LNCaP clone FGC (cell line): ENCODE measurements at regions not wholly inside any gene's neighbourhood (a gene's known extent, or its start where the extent isn't known, plus 50 kb on each side); places are given as distances from the start of the nearest gene placed in this dataset.

Experiments used
- DNase-seq: peaks from one replicate; pipeline ENCODE4 v3.0.0-alpha.2; 2011; ENCODE audit warnings: low read depth
- H3K4me3 ChIP-seq: 2 replicates; pipeline ENCODE4 v1.5.1; 2011; ENCODE audit warnings: mild to moderate bottlenecking, low read depth, low read length, control low read depth
- CTCF ChIP-seq: IDR thresholded peaks from 2 replicates; pipeline ENCODE4 v1.5.1; 2012; ENCODE audit warnings: mild to moderate bottlenecking; ENCODE audit not compliant: control insufficient read depth, insufficient read depth; ENCODE audit errors: extremely low read depth

DNA sequence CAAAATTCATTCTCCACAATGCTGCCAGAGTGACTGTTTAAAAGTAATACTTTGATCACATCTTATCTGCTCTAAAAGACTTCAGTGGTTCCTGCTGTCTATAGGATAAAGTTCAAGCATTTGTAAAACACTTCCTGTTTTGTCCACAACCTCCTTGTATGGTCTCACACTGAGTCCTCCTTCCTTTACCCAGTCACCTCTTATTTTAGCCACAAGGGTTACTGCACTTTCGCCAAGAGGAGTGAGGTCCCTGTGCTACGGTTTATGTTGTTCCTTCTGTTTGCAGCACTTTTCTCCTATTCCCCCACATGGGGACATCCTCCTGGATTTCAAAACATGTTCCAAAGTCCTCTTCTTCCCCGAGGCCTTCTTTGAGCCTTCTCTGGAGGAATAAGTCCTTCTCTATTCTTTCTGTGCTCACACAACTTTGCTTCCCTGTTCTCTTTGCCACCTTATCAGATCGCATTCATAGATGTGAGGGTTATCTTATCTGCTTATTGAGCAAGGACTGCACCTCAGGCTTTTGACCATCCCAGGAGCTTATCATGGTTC, 112.2 kb upstream of the NABP1 start:
- TF ChIP-seq CTCF, result no peak
- no peak for DNase-seq
- H3K4me3 ChIP-seq, result no peak overlapping the region

- TF ChIP-seq CTCF, result peak; percentile 76
- H3K4me3 ChIP-seq, result no peak overlapping the region
- DNase-seq, result peak; percentile 4
Measured at GRCh38 chr2:191566344-191566743, 111.6 kb upstream of the NABP1 start.

GRCh38 chr2:191567206-191567605, 110.7 kb upstream of the NABP1 start:
- DNase-seq, result no peak
- H3K4me3 ChIP-seq, result no peak overlapping the region
- TF ChIP-seq CTCF, result no peak

GRCh38 chr2:191569025-191569424, 108.9 kb upstream of the NABP1 start:
- H3K4me3 ChIP-seq, result no peak overlapping the region
- no peak for TF ChIP-seq CTCF
- DNase-seq, result no peak

DNA sequence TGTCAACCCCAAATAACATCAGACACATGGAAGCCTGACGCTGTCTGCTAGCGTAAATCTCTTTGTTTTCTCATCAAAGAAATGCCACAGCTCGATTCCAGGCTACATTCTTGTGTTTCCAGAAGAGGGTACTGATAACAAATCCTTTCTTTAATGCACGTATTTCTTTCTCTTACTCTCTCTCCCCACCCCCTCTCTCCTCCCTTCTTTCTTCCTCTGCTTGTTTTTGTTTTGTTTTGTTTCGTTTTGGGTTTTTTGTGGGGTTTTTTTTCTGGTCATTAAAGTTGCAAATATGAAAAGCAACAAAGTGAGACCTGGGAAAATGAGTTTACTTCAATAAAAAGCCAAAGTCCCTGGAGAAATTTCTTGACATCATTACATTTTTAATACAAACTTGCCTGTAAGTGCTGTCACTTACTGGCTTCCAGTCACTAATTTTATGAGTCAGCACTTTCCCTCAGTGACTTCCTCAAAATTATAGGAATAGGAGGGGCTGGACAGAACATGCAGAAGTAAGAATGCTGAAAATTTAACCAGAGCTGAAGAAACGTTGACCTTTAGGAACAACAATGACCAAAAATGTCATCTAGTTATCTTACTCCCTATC, 106.7 kb upstream of the NABP1 start:
- H3K4me3 ChIP-seq, result no peak overlapping the region
- no peak for DNase-seq

GRCh38 chr2:191572319-191572718, 105.6 kb upstream of the NABP1 start:
- TF ChIP-seq CTCF, result no peak
- no peak for DNase-seq
- no peak overlapping the region for H3K4me3 ChIP-seq

More for the DNA sequence above, 106.7 kb upstream of the NABP1 start:
- peak; percentile 54 for TF ChIP-seq CTCF

GRCh38 chr2:191573216-191573615, 104.7 kb upstream of the NABP1 start:
- H3K4me3 ChIP-seq, result no peak overlapping the region
- TF ChIP-seq CTCF, result no peak
- DNase-seq, result no peak
